HG03135 (cell line): ENCODE measurements at regions not wholly inside any gene's neighbourhood (a gene's known extent, or its start where the extent isn't known, plus 50 kb on each side); places are given as distances from the start of the nearest gene placed in this dataset.
"Not testable (repeated sequence)": the region's sequence is repeated elsewhere in the genome, so short reads cannot be mapped to it uniquely, and the experiment has no call there.

Experiments used
- ATAC-seq: cut with Tn5 transposase; IDR thresholded peaks from one replicate; pipeline ENCODE4 v1.9.1; 2021; ENCODE audit warnings: mild to moderate bottlenecking, moderate library complexity; ENCODE audit not compliant: unreplicated experiment

DNA sequence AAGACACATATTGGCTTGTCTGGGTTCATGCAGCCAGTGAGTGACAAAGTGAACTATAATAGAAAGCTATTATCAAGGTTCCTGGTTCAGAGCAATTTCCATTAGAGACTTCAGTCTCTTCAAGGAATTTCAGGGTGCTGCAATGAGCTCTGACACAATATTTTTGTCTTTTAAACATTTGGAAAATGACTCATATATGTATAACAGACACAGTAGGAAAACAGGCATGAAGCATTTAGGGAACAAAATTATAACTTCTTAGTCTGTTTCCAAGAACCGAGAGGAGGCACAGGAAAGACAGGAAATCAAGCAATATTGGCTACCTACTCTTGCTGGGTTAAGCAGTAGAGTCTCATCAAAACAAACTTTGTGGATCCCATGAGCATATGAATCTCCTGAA is 170.4 kb downstream of the PTPRC start:
- no peak for ATAC-seq

DNA sequence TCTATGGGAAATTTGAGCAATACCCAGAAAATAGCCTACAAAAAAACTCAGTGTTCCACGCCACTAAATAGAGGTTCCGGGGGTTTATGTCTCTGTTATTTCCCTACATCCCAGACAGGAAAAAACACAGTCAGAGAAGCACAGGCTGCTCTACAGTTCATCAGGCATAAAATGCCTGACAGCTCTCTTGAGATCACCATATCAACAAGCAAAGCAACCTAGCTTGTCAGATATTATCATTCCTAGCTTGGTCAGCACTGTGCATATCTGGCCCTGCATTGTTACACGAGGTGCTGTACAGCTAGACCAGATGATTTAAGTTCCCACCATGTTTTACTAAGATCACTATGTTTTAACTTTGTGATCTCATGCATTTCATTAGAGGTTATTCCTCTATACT is 172.6 kb downstream of the PTPRC start:
- no peak for ATAC-seq

DNA sequence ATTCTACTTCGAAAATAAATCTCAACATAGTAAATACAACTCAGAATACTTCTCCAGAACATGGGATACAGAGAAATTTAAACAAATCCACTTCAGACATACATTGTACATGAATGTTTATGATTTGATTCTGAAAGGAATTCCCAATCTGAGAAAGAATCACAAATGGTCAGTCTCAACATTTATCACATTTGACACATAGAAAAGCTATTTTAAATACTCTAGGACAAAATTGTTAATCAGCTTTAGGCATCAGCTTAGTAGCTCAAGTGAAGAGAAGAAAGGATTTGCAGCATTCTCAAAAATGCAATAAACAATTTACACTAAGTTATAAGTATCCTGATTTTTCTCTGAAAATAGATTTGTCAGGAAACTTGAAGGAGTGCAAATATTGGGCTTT is 184.8 kb downstream of the PTPRC start:
- ATAC-seq, result no peak

DNA sequence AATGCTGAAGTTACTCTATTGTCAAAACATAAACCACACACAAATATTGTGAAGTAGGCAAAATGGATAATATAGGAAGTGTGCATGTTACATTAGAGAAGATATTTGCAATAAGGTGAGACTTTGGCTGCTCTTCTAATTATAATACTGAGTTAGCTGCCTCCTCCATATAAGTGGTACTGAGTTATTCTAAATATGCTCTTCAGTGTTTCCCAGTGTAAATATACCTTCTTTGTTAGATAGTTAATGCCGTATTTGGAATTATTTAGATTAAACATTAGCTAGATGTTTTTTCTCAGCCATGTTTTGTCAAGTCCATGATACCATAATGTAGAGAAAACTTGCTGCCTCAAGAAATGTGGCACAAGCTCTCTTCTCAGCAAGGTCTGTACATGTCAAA is 186.4 kb downstream of the PTPRC start:
- no peak for ATAC-seq

DNA sequence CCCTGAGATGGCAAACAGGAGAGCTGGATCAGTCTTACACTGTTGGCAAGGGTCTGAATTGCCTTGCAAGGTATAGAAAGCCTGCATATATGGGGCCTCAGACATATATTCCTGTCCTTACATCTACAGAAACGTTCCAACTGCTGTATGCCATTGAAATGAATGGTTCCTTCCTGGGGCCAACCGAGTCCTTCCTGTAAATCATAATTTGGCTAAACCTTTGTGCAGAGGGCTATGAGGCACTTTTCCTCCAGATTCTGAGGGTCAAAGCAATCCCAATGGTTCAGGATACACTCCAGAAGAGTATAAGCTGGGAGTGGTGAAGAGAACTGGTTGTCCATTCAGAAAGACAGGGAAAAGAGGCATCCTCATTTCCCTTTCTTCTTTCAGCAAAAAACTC is 190.5 kb downstream of the PTPRC start:
- ATAC-seq, result no peak

DNA sequence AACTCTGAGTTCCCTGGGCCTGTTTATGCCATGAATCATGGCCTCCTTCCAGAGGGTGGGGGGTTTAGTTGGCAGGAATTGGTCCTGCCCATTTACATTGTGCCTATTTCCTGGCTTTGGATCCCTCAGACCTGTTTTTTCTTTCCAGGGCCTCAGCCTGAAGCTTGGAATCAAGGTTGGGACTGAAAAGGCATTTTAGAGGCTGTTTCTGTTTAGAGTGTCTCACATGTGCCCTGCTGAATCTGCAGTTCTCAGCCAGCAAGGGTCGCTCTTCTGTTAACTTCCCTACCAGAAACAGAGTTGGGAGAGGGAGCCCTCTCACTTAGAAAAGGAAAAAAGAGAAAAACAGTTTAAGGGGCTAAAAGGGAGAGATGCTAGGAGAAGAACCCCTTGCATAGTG is 191.1 kb downstream of the PTPRC start:
- ATAC-seq, result no peak

DNA sequence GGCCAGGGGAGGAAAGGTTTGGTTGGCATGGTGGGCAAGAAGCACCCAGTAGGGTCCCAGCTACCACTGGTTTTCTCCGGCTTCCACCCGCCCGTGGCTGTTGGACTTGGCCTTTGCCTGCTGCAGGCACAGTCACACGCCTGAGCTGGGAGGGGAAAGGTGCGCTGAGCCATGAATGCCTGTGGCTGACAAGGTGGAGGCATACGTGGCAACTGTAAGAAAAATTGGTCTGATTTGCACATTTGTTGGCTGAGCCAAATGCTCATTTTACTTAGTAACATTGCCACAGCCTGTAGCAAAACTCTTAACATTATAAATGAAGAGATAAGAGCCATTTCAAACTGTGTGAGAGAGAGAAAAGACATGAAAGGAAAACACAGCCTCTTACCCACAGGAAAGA is 191.6 kb downstream of the PTPRC start:
- no peak for ATAC-seq

DNA sequence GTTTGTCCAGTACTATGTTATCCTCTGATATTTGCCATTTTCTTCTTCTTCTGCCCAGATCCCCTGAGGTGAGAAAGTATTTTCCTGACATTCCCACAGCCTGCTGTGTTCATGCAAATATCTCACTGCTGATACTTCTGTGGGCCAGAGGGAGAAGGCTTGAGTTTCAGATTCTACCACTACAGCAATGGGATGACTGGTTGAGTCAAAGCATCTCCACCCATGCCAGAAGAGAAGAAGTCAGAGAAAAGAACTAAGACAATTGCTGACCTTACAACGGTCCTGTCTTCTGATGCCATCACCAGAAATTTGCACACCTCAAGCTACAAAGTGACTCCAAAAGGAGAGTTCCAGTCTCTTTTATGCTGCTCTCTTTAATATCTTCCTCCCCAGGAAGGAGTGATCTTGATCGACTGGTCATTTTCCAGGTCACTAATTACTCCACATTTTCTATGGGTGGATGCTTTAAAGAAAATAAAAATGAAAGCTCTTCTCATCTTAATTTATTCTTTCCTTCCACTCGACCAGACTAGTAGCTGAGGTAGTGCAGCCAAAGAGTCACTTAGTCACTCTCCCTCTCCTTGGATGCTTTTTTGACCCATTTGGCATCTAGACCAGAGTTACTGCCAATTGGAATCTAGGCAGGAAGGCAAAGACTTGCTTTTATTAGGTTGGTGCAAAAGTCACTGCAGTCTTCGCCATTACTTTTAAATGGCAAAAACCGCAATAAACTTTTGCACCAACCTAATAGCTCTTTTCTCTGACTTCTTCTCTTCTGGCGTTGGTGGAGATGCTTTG is 195.1 kb downstream of the PTPRC start:
- no peak for ATAC-seq

DNA sequence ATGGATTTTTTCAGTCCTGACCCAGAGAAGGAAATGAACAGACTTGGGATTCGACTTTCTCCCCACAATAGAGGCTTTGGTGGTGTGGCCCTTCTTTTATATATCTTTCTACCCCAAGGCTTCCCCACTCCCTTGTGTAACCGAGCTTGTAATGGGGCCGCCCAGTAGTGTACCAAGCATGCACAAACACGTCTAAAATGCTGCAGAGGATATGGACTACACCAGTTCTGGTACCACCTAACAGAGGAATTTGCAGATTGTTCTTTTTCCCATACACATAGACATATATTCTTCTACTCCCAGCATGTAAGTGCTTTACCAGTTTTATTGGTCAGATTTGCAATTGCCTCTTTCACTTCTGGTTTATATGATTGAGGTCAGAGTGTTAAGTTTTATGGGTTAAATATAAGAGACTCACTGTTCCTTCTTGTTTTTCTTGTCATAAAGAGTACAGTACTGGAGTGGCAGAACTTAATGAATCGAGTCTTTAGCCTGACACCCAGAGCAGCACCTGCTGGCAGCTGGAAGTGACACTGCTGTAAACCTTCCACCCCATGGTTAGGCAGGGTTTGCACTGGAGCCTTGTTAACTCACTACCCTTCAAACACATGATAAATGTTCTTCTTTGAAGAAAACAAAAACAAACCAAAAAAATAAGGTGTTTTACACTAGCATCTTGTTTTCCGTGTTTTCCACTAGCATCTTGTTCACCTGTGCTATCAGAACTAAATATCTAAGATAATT is 198.6 kb downstream of the PTPRC start:
- no peak for ATAC-seq

DNA sequence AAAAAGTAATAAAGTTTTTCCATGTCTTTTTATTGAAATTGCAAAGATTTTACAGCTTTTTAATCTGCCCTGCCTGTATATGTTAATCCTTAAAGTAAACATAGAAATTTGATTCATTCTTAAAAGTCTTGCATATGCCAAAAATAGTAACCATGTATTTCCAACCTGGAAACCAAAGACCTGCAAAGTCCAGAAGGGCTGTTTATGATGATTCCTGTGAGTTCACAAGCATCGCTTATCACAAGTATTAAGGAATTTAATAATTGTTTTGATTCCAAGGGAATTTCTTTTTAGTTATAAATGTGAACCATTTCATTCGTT is 199.1 kb downstream of the PTPRC start:
- no peak for ATAC-seq

DNA sequence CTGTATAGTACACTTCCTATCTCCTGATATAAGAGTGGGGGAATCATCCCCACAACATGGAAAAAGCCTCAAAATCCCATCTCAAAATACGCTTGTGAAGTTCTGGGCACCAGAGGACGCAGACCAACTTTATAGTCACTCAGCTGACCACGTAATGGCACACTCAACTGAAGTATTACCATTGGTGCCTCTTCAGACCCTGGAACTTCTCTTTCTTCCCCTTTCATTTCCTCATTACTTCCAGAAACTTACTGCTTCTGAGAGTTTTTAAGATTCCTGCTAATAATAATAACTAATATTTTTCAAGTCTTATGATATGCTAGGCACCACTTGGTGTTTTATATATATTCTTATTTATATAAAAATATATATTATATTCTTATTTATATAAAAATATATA is 202.6 kb downstream of the PTPRC start:
- ATAC-seq, result no peak

DNA sequence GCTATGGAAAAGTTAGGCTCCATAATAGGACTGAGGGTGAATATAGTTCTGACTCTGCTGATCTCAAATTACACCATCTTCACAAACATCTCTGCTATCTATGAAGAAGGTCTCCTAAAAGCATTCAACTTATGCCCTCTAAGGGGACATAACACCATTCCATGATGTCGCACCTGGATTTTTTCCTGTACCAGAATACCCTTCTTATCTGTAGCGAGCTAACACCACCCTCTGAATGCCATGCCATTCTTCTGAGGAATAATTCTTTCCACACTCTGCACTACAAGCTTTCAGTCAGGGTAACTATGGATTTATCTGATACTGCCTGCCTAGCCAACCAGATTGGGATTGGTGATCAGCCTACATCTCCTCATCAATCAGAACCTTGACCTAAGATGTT is 203.8 kb downstream of the PTPRC start:
- ATAC-seq, result no peak

DNA sequence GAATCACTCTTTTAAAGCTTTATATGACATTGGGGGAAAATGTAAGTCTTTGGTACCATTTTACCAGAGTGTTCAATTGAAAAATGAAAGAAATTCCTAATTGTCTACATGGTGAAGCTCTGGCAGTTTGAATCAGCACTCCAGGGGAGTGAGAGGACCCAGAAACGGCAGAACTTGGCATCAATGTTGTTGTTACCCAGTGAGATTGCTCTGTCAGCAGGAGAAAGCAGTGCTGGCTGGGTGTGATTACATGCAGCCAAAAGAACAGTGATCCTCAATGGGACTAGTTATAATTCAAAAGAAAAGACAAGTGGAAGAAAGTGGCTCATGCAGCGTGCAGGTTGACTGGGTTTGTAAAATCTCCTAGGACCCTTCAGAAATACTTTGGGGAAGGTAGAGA is 206.4 kb downstream of the PTPRC start:
- no peak for ATAC-seq

DNA sequence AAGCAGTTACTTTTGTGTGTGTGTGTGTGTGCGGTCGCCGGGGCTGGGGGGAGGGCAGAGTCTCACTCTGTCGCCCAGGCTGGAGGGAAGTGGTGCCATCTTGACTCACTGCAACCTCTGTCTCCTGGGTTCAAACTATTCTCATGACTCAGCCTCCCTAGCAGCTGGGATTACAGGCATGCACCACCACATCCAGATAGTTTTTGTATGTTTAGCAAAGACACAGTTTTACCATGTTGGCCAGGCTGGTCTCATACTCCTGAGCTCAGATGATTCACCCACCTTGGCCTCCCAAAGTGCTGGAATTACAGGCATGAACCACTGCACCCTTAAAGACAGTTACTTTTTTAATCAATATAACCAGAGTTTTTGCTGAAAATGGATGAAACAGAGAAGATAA is 207.0 kb downstream of the PTPRC start:
- ATAC-seq, result no peak

DNA sequence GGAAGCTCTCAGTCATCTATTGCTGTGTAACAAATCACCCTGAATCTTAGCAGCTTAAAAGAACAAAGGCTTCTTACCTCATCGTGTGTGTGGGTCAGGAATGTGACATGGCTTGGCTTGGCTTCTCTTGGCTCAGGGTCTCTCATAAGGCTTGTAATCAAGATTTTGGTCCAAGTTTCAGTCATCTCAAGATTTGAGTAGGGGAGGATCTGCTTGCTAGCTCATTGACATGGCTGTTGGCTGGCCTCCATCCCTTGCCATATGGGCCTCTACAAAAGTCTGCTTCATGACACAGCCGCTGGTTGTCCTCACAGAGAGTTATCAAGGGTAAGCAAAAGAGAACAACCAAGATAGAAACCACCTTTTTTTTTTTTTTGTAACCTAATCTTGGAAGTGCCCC is 207.7 kb downstream of the PTPRC start:
- no peak for ATAC-seq

DNA sequence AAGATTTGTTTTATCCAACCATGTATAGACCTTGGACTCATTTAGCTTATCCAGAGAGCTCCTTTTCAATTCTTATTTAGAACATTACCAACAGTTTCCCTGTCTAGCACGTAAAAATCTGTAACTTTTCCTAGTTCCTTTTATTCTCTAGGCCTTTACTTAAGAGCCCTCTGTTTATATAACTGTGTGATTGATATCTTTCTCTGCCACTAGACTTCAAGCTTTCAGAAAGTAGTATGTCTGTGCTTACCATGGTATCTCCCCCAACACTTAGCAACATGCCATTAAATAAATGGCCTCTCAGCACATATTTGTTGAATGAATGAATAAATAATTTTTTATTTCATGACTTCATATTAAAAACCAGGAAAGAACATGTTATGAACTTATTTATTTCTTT is 209.4 kb downstream of the PTPRC start:
- no peak for ATAC-seq

DNA sequence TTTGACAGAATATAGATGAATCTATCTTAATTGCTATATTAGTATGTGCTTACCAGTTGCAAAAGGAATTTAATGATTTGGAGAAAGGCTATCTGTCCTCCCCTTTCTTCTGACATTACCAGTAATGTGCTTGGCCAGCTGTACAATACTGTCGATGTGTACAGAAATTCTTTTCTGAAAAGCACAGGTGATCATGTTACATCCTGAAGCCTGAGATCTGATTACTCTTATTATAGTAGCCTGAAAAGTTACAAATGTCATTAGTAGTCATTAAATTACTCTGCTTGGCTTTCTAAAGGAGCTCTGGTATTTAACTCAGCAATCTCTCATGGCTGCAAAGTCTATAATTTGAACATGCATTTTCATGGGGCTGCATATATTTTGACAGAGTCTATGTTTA is 209.8 kb downstream of the PTPRC start:
- ATAC-seq, result no peak

DNA sequence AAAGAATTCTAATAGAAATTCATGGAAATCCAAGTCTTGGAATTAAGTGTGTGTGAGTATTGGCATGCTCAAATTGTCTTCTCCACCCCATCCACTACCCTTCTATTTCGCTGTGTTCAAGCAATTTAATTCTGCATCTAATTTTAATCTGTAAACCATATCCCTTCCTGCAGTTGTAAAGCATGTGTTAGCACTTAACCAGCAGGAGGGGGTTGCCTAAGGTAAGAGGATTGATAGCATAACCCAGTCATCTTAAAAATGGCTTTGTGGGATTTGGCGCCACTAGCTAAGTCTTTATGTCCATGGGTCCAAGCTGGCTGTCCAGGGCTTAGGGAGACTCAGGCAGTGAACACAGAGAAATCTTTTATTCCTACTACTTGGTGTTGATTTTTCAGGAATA is 210.3 kb downstream of the PTPRC start:
- no peak for ATAC-seq

DNA sequence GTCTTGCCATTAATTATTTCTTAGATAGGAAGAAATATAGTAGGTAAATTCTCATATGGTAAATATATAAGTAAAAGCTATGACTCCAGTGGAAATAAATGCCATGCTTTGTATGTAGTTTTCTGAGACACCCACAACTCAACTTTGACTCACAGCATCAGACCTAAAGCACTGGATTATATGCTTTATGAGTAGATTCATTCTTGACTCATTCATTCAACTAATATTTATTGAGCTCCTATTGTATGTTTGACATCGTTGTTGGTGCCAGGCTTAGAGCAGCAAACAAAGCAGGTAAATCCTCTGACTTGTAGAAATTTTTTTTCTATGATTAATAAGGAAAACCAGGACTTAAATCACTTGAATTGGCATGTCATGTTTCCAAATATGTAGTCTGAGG is 211.4 kb downstream of the PTPRC start:
- no peak for ATAC-seq

DNA sequence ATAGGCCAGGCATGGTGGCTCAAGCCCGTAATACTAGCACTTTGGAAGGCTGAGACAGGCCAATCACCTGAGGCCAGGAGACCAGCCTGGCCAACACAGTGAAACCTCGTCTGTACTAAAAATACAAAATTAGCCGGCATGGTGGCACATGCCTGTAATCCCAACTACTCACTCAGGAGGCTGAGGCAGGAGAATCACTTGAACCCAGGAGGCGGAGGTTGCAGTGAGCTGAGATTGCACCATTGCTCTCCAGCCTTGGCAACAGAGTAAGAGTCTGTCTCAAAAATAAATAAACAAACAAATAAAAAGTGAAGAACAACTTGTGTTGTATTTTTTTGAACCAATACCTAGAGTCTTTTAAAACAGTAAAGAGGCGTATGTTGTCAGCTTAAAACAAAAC is 212.1 kb downstream of the PTPRC start:
- ATAC-seq, result not testable (repeated sequence)

DNA sequence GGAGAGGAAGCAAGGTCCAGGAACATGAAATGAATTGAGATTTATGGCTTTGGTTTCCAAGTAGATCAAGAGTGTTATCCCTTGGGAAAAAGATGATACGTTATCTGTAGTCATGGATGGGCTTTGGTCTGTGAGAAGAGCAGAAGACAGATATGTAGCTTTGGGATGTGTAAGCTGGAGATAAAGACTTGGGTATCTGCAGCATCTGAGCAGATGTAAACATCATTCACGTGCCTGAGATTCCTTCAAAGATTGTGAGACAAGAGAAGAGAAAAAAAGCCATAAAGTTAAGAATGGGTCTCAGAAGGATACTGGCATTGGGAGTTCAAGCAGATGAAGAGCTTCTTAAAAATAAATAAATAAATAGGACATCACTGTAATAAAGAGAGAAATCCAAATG is 217.8 kb downstream of the PTPRC start:
- ATAC-seq, result no peak

DNA sequence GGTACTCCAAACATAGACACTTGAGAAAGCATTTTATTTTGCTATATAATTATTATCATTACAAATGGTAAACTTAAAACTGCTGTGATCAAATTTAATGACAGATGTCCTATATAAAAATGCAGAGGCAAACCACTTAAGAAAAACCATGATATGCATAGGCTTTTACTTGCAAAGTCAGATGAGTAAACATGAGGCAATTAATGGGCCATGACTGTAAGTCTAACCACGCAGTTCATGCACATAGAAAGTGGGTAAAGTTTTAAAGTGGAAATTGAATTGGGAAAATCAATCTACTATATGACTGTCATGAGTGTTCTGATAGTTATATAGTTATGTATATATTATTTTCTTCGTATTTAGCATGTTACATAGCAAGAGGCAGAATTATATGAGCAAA is 219.2 kb downstream of the PTPRC start:
- ATAC-seq, result no peak

DNA sequence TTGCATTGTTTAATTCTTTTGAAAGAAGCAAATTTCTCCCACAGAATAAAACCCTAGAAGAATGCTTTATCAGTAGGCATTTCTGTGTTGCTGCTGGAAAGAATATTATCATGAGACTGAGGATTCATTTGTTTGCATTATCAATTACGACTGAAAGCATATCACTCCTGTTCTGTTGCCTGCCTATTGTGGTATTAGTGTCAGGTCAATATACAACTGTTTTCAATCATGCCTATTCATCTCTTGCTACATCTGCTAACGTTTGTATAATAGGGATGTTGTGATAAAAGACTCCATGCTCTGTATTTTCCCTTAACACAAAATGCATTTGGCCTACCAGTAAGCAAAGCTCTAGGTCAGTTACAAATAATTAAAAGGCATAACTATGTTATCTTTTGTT is 221.5 kb downstream of the PTPRC start:
- no peak for ATAC-seq
